ENCODE measurements at regions not wholly inside any gene's neighbourhood (a gene's known extent, or its start where the extent isn't known, plus 50 kb on each side); places are given as distances from the start of the nearest gene placed in this dataset.

- POLR2A ChIA-PET = interaction anchor here (1.4 kb wide), 1 partner anchor 756 kb away, joined by 5 read pairs; no protein-coding TSS in a partner anchor
- no peak for TF ChIP-seq MEF2A (IDR thresholded peaks at IDR 0.05; ENCODE audit: borderline replicate concordance, low read depth)
- TF ChIP-seq MAX (IDR thresholded peaks at IDR 0.05; ENCODE audit: low read depth) = no peak
- no peak for TF ChIP-seq GABPA (IDR thresholded peaks at IDR 0.05; ENCODE audit: low read depth)
- peak in 1 of 2 experiments; percentile 6; a peak in 1 of 4 replicates for TF ChIP-seq EP300 (IDR thresholded peaks at IDR 0.05; ENCODE audit: borderline replicate concordance in 1 of 2, low read depth in 1 of 2, low read length in 1 of 2)
- TF ChIP-seq ZBTB33 (IDR thresholded peaks at IDR 0.05; ENCODE audit: borderline replicate concordance, low read depth) = no peak
- no peak for TF ChIP-seq TEAD4 (IDR thresholded peaks at IDR 0.05; ENCODE audit: borderline replicate concordance, insufficient read depth)
- peak; percentile 91 for TF ChIP-seq CTCF (IDR thresholded peaks at IDR 0.05)
- TF ChIP-seq RAD21 (IDR thresholded peaks at IDR 0.05; ENCODE audit: low read length) = peak; percentile 95
- no peak for TF ChIP-seq REST (IDR thresholded peaks at IDR 0.05; ENCODE audit: low read depth, low read length)
- TF ChIP-seq RXRA (IDR thresholded peaks at IDR 0.05; ENCODE audit: borderline replicate concordance, low read depth) = no peak
- 0 out of 2 replicates have a peak, but pooled peaks have one; percentile 15 for TF ChIP-seq GATA2 (CRISPR knock-in tag; IDR thresholded peaks at IDR 0.05)
- TF ChIP-seq SMC3 (IDR thresholded peaks at IDR 0.05; ENCODE audit: low read depth, low read length) = peak; percentile 73
- no peak for TF ChIP-seq MXI1 (IDR thresholded peaks at IDR 0.05; ENCODE audit: low read depth, low read length)
- no peak for TF ChIP-seq SIN3A (IDR thresholded peaks at IDR 0.05; ENCODE audit: borderline replicate concordance, low read depth, low read length)
- TF ChIP-seq FOXJ3 (CRISPR knock-in tag; IDR thresholded peaks at IDR 0.05) = no peak
- peak; percentile 20; the same call in 1 of the 2 replicates for TF ChIP-seq RCOR1 (IDR thresholded peaks at IDR 0.05; ENCODE audit: low read length)
- TF ChIP-seq EZH2phosphoT487 (IDR thresholded peaks at IDR 0.05; ENCODE audit: borderline replicate concordance, low read depth) = no peak
- TF ChIP-seq NFIC (IDR thresholded peaks at IDR 0.05; ENCODE audit: borderline replicate concordance) = no peak
- no peak for TF ChIP-seq TCF12 (IDR thresholded peaks at IDR 0.05)
- no peak for TF ChIP-seq PBX3 (IDR thresholded peaks at IDR 0.05)
- TF ChIP-seq USF1 (IDR thresholded peaks at IDR 0.05; ENCODE audit: borderline replicate concordance, low read depth) = no peak
These were observed 194.0 kb downstream of the GASK1B start for GRCh38 chr4:157978680-157979361.

More at GRCh38 chr4:157978680-157979361, 194.0 kb downstream of the GASK1B start:
- CTCF ChIA-PET = interaction anchor here (0.6 to 7.5 kb wide), 16 partner anchors 9 to 996 kb away, joined by 3 to 93 read pairs (median 3); partner anchors contain the start of gene GRIA2
- no peaks in the 10 kb centered on the region for H3F3A ChIP-seq (replicated peaks; ENCODE audit: insufficient read depth)
- no peaks in the 10 kb centered on the region for H4K20me1 ChIP-seq (ENCODE audit: insufficient read depth)
- H3K9ac ChIP-seq = no peak overlapping the region
- H3K36me3 ChIP-seq (replicated peaks in 1 of 2; ENCODE audit: control insufficient read depth in 1 of 2, insufficient read depth in 2 of 2, low read length in 1 of 2) = no peaks in the 10 kb centered on the region
- H3K27ac ChIP-seq (ENCODE audit: low read depth in 2 of 2, low read length in 1 of 2) = peak overlapping the region in 1 of 2 experiments; percentile 28; a peak in 1 of 4 replicates
- no peaks in the 10 kb centered on the region; a peak in 1 of 4 replicates for H3K4me1 ChIP-seq (ENCODE audit: control insufficient read depth in 1 of 2, insufficient read depth in 2 of 2, low read depth in 1 of 2, low read length in 1 of 2)
- no peaks in the 10 kb centered on the region for H3K9me2 ChIP-seq
- no peaks in the 10 kb centered on the region for H3K79me2 ChIP-seq (ENCODE audit: insufficient read depth)
- no peaks in the 10 kb centered on the region for H3K9me3 ChIP-seq
- peak overlapping the region; percentile 65; the same call in 1 of the 2 replicates for H2AFZ ChIP-seq (ENCODE audit: low read depth)
- peak; percentile 56 for DNase-seq
- H3K4me3 ChIP-seq (ENCODE audit: low read depth in 2 of 2, low read length in 1 of 2) = peak overlapping the region in 1 of 2 experiments; percentile 55; a peak in 1 of 4 replicates
- 13% methylated on average over 7 of the region's 7 CpGs for WGBS (ENCODE audit: low lambda C conversion rate)
- peak overlapping the region; percentile 76 for H3K4me2 ChIP-seq
- H3K27me3 ChIP-seq (ENCODE audit: insufficient read depth) = no peaks in the 10 kb centered on the region
